ENCODE measurements at regions not wholly inside any gene's neighbourhood (a gene's known extent, or its start where the extent isn't known, plus 50 kb on each side); places are given as distances from the start of the nearest gene placed in this dataset.

- Histone ChIP-seq H3K27me3 (replicated peaks) (no peaks in the 10 kb centered on the region), H3K36me3 (no peaks in the 10 kb centered on the region), H3K4me1 (replicated peaks) (no peaks in the 10 kb centered on the region), H3K27ac (no peak overlapping the region), H3K4me3 (no peak overlapping the region), H3K9me3 (replicated peaks) (peaks cover 8% of the 10 kb centered on the region; the same call in 1 of the 2 replicates)
- peak in 1 of 2 experiments; percentile 34 for DNase-seq (ENCODE audit: low read depth in 1 of 2, low spot score in 2 of 2)
Observed at GRCh38 chr5:6321078-6321477, 57.3 kb downstream of the MED10 start.

- Histone ChIP-seq H3K9me3 (replicated peaks) (peaks cover 8% of the 10 kb centered on the region; the same call in 1 of the 2 replicates), H3K4me3 (no peak overlapping the region), H3K27me3 (replicated peaks) (no peaks in the 10 kb centered on the region), H3K4me1 (replicated peaks) (no peaks in the 10 kb centered on the region), H3K36me3 (no peaks in the 10 kb centered on the region), H3K27ac (no peak overlapping the region)
- peak in 1 of 2 experiments; percentile 28 for DNase-seq (ENCODE audit: low read depth in 1 of 2, low spot score in 2 of 2)
Observed at GRCh38 chr5:6319116-6319515, 59.2 kb downstream of the MED10 start.

GRCh38 chr5:6317116-6317798, 61.1 kb downstream of the MED10 start:
- DNase-seq (ENCODE audit: low read depth in 1 of 2, low spot score in 2 of 2) = peak in 1 of 2 experiments; percentile 25
- Histone ChIP-seq H3K4me3 (no peak overlapping the region), H3K36me3 (no peaks in the 10 kb centered on the region), H3K27ac (no peak overlapping the region), H3K9me3 (replicated peaks) (peaks cover 8% of the 10 kb centered on the region; the same call in 1 of the 2 replicates), H3K27me3 (replicated peaks) (no peaks in the 10 kb centered on the region), H3K4me1 (replicated peaks) (no peaks in the 10 kb centered on the region)

- H3K36me3 ChIP-seq = no peaks in the 10 kb centered on the region
- H3K27me3 ChIP-seq (replicated peaks) = no peaks in the 10 kb centered on the region
- peak in 1 of 2 experiments; percentile 41 for DNase-seq (ENCODE audit: low read depth in 1 of 2, low spot score in 2 of 2)
- 0 out of 2 replicates have a peak, but pooled peaks cover under 1% of the 10 kb centered on the region for H3K9me3 ChIP-seq (replicated peaks)
- H3K27ac ChIP-seq = no peak overlapping the region
- H3K4me1 ChIP-seq (replicated peaks) = no peaks in the 10 kb centered on the region
- no peak overlapping the region for H3K4me3 ChIP-seq
Observed at GRCh38 chr5:6315580-6315979, 62.8 kb downstream of the MED10 start.

- no peak overlapping the region for H3K4me3 ChIP-seq
- DNase-seq (ENCODE audit: low read depth in 1 of 2, low spot score in 2 of 2) = no peak
- no peak overlapping the region for H3K27ac ChIP-seq
- no peaks in the 10 kb centered on the region for H3K36me3 ChIP-seq
- no peaks in the 10 kb centered on the region for H3K4me1 ChIP-seq (replicated peaks)
- H3K9me3 ChIP-seq (replicated peaks) = no peaks in the 10 kb centered on the region
- no peaks in the 10 kb centered on the region for H3K27me3 ChIP-seq (replicated peaks)
Observed at GRCh38 chr5:6311568-6312501, 66.5 kb downstream of the MED10 start.

- Histone ChIP-seq H3K27ac (no peak overlapping the region), H3K4me3 (no peak overlapping the region), H3K4me1 (replicated peaks) (no peaks in the 10 kb centered on the region), H3K36me3 (no peaks in the 10 kb centered on the region), H3K9me3 (replicated peaks) (no peaks in the 10 kb centered on the region), H3K27me3 (replicated peaks) (no peaks in the 10 kb centered on the region)
- DNase-seq (ENCODE audit: low read depth in 1 of 2, low spot score in 2 of 2) = no peak
Observed at GRCh38 chr5:6309949-6310348, 68.4 kb downstream of the MED10 start.

- no peak for DNase-seq (ENCODE audit: low read depth in 1 of 2, low spot score in 2 of 2)
- no peak overlapping the region for H3K4me3 ChIP-seq
- no peaks in the 10 kb centered on the region for H3K9me3 ChIP-seq (replicated peaks)
- H3K36me3 ChIP-seq = no peaks in the 10 kb centered on the region
- no peaks in the 10 kb centered on the region for H3K4me1 ChIP-seq (replicated peaks)
- H3K27ac ChIP-seq = no peak overlapping the region
- no peaks in the 10 kb centered on the region for H3K27me3 ChIP-seq (replicated peaks)
Observed at GRCh38 chr5:6308683-6309082, 69.7 kb downstream of the MED10 start.

GRCh38 chr5:6307304-6307703, 71.0 kb downstream of the MED10 start:
- Histone ChIP-seq H3K4me3 (no peak overlapping the region), H3K27ac (no peak overlapping the region), H3K27me3 (replicated peaks) (no peaks in the 10 kb centered on the region), H3K4me1 (replicated peaks) (no peaks in the 10 kb centered on the region), H3K9me3 (replicated peaks) (no peaks in the 10 kb centered on the region), H3K36me3 (no peaks in the 10 kb centered on the region)
- no peak for DNase-seq (ENCODE audit: low read depth in 1 of 2, low spot score in 2 of 2)

- no peak for DNase-seq (ENCODE audit: low read depth in 1 of 2, low spot score in 2 of 2)
- no peaks in the 10 kb centered on the region for H3K4me1 ChIP-seq (replicated peaks)
- H3K36me3 ChIP-seq = no peaks in the 10 kb centered on the region
- H3K9me3 ChIP-seq (replicated peaks) = no peaks in the 10 kb centered on the region
- no peaks in the 10 kb centered on the region for H3K27me3 ChIP-seq (replicated peaks)
- no peak overlapping the region for H3K4me3 ChIP-seq
- no peak overlapping the region for H3K27ac ChIP-seq
Observed at GRCh38 chr5:6305853-6306252, 72.5 kb downstream of the MED10 start.

- H3K27ac ChIP-seq = no peak overlapping the region
- DNase-seq (ENCODE audit: low read depth in 1 of 2, low spot score in 2 of 2) = no peak
- no peaks in the 10 kb centered on the region for H3K4me1 ChIP-seq (replicated peaks)
- H3K27me3 ChIP-seq (replicated peaks) = no peaks in the 10 kb centered on the region
- H3K4me3 ChIP-seq = no peak overlapping the region
- no peaks in the 10 kb centered on the region for H3K36me3 ChIP-seq
- no peaks in the 10 kb centered on the region for H3K9me3 ChIP-seq (replicated peaks)
Observed at GRCh38 chr5:6302684-6303083, 75.7 kb downstream of the MED10 start.

GRCh38 chr5:6302075-6302474, 76.3 kb downstream of the MED10 start:
- Histone ChIP-seq H3K9me3 (replicated peaks) (no peaks in the 10 kb centered on the region), H3K27me3 (replicated peaks) (no peaks in the 10 kb centered on the region), H3K36me3 (no peaks in the 10 kb centered on the region), H3K4me3 (no peak overlapping the region), H3K27ac (no peak overlapping the region), H3K4me1 (replicated peaks) (no peaks in the 10 kb centered on the region)
- no peak for DNase-seq (ENCODE audit: low read depth in 1 of 2, low spot score in 2 of 2)

GRCh38 chr5:6296524-6296923, 81.8 kb downstream of the MED10 start:
- H3K27me3 ChIP-seq (replicated peaks) = no peaks in the 10 kb centered on the region
- no peak overlapping the region for H3K4me3 ChIP-seq
- no peak overlapping the region for H3K27ac ChIP-seq
- no peak for DNase-seq (ENCODE audit: low read depth in 1 of 2, low spot score in 2 of 2)
- no peaks in the 10 kb centered on the region for H3K4me1 ChIP-seq (replicated peaks)
- H3K9me3 ChIP-seq (replicated peaks) = 0 out of 2 replicates have a peak, but pooled peaks cover 3% of the 10 kb centered on the region
- no peaks in the 10 kb centered on the region for H3K36me3 ChIP-seq

- no peak for DNase-seq (ENCODE audit: low read depth in 1 of 2, low spot score in 2 of 2)
- no peak overlapping the region for H3K4me3 ChIP-seq
- 0 out of 2 replicates have a peak, but pooled peaks cover 3% of the 10 kb centered on the region for H3K9me3 ChIP-seq (replicated peaks)
- no peaks in the 10 kb centered on the region for H3K4me1 ChIP-seq (replicated peaks)
- H3K36me3 ChIP-seq = no peaks in the 10 kb centered on the region
- H3K27ac ChIP-seq = no peak overlapping the region
- no peaks in the 10 kb centered on the region; the same call in 1 of the 2 replicates for H3K27me3 ChIP-seq (replicated peaks)
Observed at GRCh38 chr5:6291961-6292360, 86.4 kb downstream of the MED10 start.

GRCh38 chr5:6289239-6289638, 89.1 kb downstream of the MED10 start:
- no peaks in the 10 kb centered on the region for H3K36me3 ChIP-seq
- no peak overlapping the region for H3K4me3 ChIP-seq
- H3K27me3 ChIP-seq (replicated peaks) = no peaks in the 10 kb centered on the region; the same call in 1 of the 2 replicates
- H3K4me1 ChIP-seq (replicated peaks) = no peaks in the 10 kb centered on the region
- DNase-seq (ENCODE audit: low read depth in 1 of 2, low spot score in 2 of 2) = no peak
- no peaks in the 10 kb centered on the region for H3K9me3 ChIP-seq (replicated peaks)
- H3K27ac ChIP-seq = no peak overlapping the region

Data from SJSA1 (cell line).